Skeletal muscle satellite cell (primary cell): ENCODE measurements at regions not wholly inside any gene's neighbourhood (a gene's known extent, or its start where the extent isn't known, plus 50 kb on each side); places are given as distances from the start of the nearest gene placed in this dataset.

Experiments
- H3K27me3 ChIP-seq: 2 replicates; pipeline ENCODE4 v1.7.0; 2013; ENCODE audit warnings: low read length; ENCODE audit not compliant: control insufficient read depth, insufficient read depth
- H3K36me3 ChIP-seq: 2 replicates; pipeline ENCODE4 v1.7.0; 2013; ENCODE audit warnings: mild to moderate bottlenecking, control low read depth, low read length; ENCODE audit not compliant: insufficient read depth
- H3K4me1 ChIP-seq: 2 replicates; pipeline ENCODE4 v1.7.0; 2013; ENCODE audit warnings: low read length; ENCODE audit not compliant: control insufficient read depth, insufficient read depth
- H3K4me2 ChIP-seq: 2 replicates; pipeline ENCODE4 v1.7.0; 2013; ENCODE audit warnings: mild to moderate bottlenecking, low read length
- H3K4me3 ChIP-seq: 2 replicates; pipeline ENCODE4 v1.7.0; 2013; ENCODE audit warnings: low read length
- H3K9ac ChIP-seq: 2 replicates; pipeline ENCODE4 v1.7.0; 2013; ENCODE audit warnings: mild to moderate bottlenecking, low read depth, low read length, moderate library complexity
- H3K9me3 ChIP-seq: replicated peaks from 2 replicates; pipeline ENCODE4 v1.7.0; 2013; ENCODE audit warnings: mild to moderate bottlenecking, control low read depth, low read length

DNA sequence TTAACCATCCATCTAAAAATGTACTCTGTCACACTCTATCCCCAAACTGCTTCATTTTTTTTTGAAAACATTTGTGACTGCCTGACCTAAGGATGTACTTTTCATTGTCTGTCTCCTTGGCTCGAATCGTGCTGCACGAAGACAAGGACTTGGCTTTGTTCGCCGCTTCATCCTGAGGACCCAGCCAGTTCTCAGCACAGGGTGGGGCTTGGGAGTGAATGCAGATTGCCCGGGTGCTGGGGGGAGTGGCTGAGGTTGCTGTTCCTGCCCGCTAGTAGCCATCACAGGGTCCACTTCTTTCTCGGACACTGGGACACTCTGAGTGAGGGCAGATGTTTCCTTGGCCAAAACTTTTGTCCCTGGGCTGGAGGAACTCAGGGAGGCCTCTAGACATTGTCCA is 70.1 kb upstream of the CLCN4 start:
- Histone ChIP-seq H3K4me1 (no peaks in the 10 kb centered on the region), H3K9me3 (no peaks in the 10 kb centered on the region), H3K4me3 (no peak overlapping the region), H3K9ac (no peak overlapping the region), H3K27me3 (no peaks in the 10 kb centered on the region), H3K36me3 (peaks cover 6% of the 10 kb centered on the region), H3K4me2 (no peak overlapping the region)

GRCh38 chrX:10087391-10087790 is 69.4 kb upstream of the CLCN4 start:
- no peak overlapping the region for H3K9ac ChIP-seq
- no peaks in the 10 kb centered on the region for H3K9me3 ChIP-seq
- H3K27me3 ChIP-seq = no peaks in the 10 kb centered on the region
- H3K4me1 ChIP-seq = no peaks in the 10 kb centered on the region
- H3K4me3 ChIP-seq = no peak overlapping the region
- no peak overlapping the region for H3K4me2 ChIP-seq
- H3K36me3 ChIP-seq = peaks cover 7% of the 10 kb centered on the region

GRCh38 chrX:10089378-10089795 is 67.4 kb upstream of the CLCN4 start:
- Histone ChIP-seq H3K4me2 (no peak overlapping the region), H3K9me3 (no peaks in the 10 kb centered on the region), H3K27me3 (no peaks in the 10 kb centered on the region), H3K36me3 (peaks cover 7% of the 10 kb centered on the region), H3K9ac (no peak overlapping the region), H3K4me3 (no peak overlapping the region), H3K4me1 (no peaks in the 10 kb centered on the region)

DNA sequence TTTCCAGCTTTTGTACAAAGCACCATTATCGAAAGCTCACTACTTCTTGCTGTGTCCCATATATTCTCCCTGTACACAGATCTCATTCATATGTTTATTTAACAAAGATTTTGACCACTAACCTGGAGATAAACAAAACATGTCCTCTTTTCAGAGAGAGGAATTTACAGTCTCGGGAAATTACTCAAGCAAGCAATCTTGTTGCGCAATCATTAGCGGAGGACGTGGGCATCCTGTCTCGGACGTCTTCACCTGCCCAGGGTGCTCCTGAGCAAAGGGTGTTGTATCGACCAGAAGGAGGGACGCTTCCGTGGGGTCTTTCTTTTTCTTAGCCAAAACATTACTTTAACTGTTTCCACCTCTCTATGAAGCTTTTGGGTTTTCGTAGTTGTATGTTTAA is 66.5 kb upstream of the CLCN4 start:
- no peak overlapping the region for H3K9ac ChIP-seq
- no peaks in the 10 kb centered on the region for H3K27me3 ChIP-seq
- no peaks in the 10 kb centered on the region for H3K4me1 ChIP-seq
- no peak overlapping the region for H3K4me3 ChIP-seq
- H3K36me3 ChIP-seq = peaks cover 7% of the 10 kb centered on the region
- H3K9me3 ChIP-seq = no peaks in the 10 kb centered on the region
- no peak overlapping the region for H3K4me2 ChIP-seq

DNA sequence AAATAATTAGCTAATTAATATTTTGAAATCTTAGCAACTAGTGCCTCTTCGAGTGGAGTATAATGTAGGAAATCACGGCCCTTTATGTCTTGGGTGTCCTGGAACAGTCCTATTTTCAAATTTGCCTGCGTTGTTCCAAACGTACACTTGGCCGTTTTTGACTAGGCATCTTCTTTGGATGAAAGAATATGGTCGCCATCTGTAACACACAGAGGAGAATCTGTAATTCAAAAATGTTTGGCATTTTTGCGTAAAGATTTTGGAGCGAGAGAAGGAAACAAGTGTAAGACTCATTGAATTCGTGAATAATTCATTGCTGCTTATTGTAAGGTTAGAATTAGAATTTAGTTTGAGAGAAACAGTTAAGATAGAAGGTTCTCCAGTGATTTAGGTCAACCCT is 61.5 kb upstream of the CLCN4 start:
- no peak overlapping the region for H3K4me2 ChIP-seq
- H3K27me3 ChIP-seq = no peaks in the 10 kb centered on the region
- no peaks in the 10 kb centered on the region for H3K9me3 ChIP-seq
- H3K4me1 ChIP-seq = no peaks in the 10 kb centered on the region
- H3K9ac ChIP-seq = no peak overlapping the region
- H3K4me3 ChIP-seq = no peak overlapping the region
- H3K36me3 ChIP-seq = peaks cover 6% of the 10 kb centered on the region

DNA sequence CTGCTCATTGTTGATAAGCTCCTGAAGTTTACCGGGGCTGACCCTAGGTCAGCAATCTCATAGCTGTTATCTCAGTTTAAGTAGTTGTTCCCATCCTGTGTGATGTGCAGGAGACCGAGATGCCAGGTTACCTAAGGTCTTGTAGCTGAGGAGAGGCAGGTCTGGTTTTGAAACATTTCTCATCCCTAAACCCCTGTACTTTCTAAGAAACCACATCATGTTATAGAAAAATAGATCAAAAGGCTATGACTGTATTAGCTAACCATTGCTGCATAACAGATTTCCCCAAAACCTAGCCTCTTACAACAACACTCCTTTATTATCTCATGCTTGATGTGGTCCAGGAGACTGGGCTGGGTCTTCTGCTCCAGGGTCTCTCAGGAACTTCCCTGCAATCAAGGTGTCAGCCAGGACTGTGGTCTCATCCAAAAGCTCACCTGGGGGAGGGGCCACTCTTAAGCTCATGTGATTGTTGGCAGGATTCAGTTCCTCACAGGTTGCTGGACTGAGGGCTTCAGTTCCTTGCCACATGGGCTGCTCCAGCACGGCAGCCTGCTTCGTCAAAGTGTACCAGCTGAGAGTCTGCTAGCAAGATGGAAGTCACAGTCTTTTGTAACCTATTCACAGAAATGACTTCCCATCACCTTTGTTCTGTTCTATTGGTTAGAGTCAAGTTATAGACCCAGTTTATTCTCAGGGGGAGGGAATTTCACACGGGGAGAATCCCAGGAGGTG is 60.9 kb upstream of the CLCN4 start:
- Histone ChIP-seq H3K36me3 (peaks cover 6% of the 10 kb centered on the region), H3K9ac (no peak overlapping the region), H3K9me3 (no peaks in the 10 kb centered on the region), H3K27me3 (no peaks in the 10 kb centered on the region), H3K4me2 (no peak overlapping the region), H3K4me1 (no peaks in the 10 kb centered on the region), H3K4me3 (no peak overlapping the region)

DNA sequence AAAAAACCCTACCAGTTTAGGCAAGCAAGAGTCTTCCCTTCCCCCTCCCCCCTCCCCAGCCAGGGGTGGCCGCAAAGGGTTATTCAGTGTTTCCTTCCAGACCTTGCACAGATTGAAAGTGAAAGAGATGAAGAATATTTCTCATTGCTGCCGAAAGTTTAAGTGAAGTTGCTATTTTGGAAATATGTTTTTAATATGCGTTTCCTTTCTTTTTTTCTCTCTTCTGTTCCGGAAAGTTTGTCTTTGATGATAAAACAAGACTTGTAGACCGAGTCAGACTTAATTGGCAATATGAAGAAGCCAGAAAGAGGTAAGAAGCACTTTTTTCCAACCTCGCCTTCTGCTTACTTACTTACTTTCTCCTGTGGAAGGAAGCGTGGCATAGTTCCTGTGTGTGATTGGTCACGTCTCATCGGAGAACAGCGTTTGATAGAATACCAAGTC is 58.5 kb upstream of the CLCN4 start:
- peaks cover 2% of the 10 kb centered on the region for H3K36me3 ChIP-seq
- H3K9me3 ChIP-seq = no peaks in the 10 kb centered on the region
- no peak overlapping the region for H3K4me3 ChIP-seq
- H3K27me3 ChIP-seq = no peaks in the 10 kb centered on the region
- no peak overlapping the region for H3K9ac ChIP-seq
- no peaks in the 10 kb centered on the region for H3K4me1 ChIP-seq
- no peak overlapping the region for H3K4me2 ChIP-seq

DNA sequence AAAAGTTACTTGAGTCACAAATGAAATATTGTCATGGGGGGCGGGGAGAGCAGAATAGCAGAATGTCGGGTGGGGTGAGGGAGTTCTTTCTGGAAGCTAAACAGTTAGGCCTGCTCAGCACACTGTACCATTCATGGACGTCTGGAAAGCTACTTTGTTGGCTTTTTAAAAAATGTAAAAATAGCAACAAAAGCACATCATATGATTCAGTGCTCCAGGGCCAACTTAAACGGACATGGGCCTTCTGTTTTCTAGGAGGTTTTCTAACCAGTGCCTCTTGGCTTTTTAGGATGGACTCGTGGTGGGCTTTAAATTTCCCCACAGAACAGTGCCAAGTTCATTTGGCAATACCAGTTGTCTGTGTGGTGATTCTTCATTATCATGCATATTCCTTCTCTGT is 57.4 kb upstream of the CLCN4 start:
- Histone ChIP-seq H3K36me3 (peaks cover 2% of the 10 kb centered on the region), H3K4me1 (no peaks in the 10 kb centered on the region), H3K4me2 (no peak overlapping the region), H3K4me3 (no peak overlapping the region), H3K9ac (no peak overlapping the region), H3K27me3 (no peaks in the 10 kb centered on the region), H3K9me3 (no peaks in the 10 kb centered on the region)

DNA sequence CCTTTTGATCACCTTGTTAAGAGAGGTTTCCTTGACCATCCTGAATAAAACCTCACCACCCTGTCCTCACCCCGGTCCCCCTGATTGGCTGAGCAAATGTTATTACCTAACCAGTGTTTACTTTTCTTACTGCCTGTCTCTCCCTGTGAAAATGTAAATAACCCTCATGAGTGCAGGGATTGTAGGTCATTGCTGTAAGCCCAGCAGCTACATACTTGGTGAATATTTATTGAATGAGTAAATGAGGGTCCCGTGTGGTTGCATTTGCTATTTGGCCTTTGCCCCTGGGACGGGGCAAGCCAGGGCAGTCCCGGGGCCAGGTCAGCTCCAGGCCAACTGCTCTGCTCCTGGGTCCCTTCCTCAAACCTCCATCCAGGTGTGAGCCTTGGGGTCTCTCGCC is 55.5 kb upstream of the CLCN4 start:
- no peak overlapping the region for H3K4me3 ChIP-seq
- H3K9me3 ChIP-seq = no peaks in the 10 kb centered on the region
- H3K27me3 ChIP-seq = no peaks in the 10 kb centered on the region
- no peak overlapping the region for H3K9ac ChIP-seq
- H3K4me2 ChIP-seq = no peak overlapping the region
- peaks cover 2% of the 10 kb centered on the region for H3K36me3 ChIP-seq
- no peaks in the 10 kb centered on the region for H3K4me1 ChIP-seq

DNA sequence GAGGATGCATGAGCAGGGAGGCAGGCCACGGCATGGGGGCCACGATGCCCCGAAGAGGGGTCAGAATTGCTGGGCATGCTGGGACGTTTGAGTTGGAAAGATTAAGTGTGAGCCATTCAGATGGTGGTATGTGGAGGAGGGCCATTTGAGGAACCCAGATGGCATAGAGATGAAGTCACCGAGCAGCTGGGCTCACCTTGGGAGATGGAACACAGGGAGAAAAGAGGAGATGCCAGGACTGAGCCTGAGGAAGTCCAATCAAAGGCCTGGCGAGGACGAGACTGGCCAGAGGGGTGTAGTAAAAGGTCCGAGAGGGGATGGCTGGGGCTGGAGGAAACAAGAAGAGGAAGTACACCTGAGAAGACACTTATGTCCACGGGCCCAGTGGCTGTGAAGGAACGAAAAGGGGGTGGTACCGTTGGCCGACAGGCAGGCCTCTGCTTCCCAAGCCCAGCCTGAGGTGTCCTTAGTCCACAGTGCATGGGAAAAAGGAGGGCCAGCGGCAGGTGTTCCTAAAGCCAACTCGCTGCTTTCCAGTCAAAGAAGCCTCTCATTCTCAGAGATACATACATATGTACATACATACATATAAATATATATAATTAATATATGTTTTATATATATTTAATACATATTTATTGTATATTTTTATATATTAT is 54.6 kb upstream of the CLCN4 start:
- no peak overlapping the region for H3K4me2 ChIP-seq
- no peaks in the 10 kb centered on the region for H3K27me3 ChIP-seq
- H3K9ac ChIP-seq = no peak overlapping the region
- H3K36me3 ChIP-seq = no peaks in the 10 kb centered on the region
- H3K4me1 ChIP-seq = no peaks in the 10 kb centered on the region
- H3K4me3 ChIP-seq = no peak overlapping the region
- no peaks in the 10 kb centered on the region for H3K9me3 ChIP-seq

- H3K36me3 ChIP-seq = no peaks in the 10 kb centered on the region
- H3K4me1 ChIP-seq = no peaks in the 10 kb centered on the region
Measured at GRCh38 chrX:10103023-10103422, 53.8 kb upstream of the CLCN4 start.

More at GRCh38 chrX:10103023-10103422, 53.8 kb upstream of the CLCN4 start:
- no peaks in the 10 kb centered on the region for H3K27me3 ChIP-seq
- no peak overlapping the region for H3K4me3 ChIP-seq
- no peaks in the 10 kb centered on the region for H3K9me3 ChIP-seq
- H3K4me2 ChIP-seq = no peak overlapping the region
- no peak overlapping the region for H3K9ac ChIP-seq
